Activated naive CD4-positive, alpha-beta T cell treated with anti-CD3 and anti-CD28 coated beads, Interleukin-2, amount 50 U/mL, for 24 hours (primary cell): ENCODE measurements at regions not wholly inside any gene's neighbourhood (a gene's known extent, or its start where the extent isn't known, plus 50 kb on each side); places are given as distances from the start of the nearest gene placed in this dataset.
"Not testable (repeated sequence)": the region's sequence is repeated elsewhere in the genome, so short reads cannot be mapped to it uniquely, and the experiment has no call there.

ENCODE experiments used
- H3K27ac Mint-ChIP-seq: one replicate; pipeline ENCODE4 v1.8.0; 2021; ENCODE audit warnings: mild to moderate bottlenecking, mixed read lengths
- H3K27me3 Mint-ChIP-seq: one replicate; pipeline ENCODE4 v1.8.0; 2021; ENCODE audit warnings: mixed read lengths
- H3K36me3 Mint-ChIP-seq: one replicate; pipeline ENCODE4 v1.8.0; 2021; ENCODE audit warnings: mixed read lengths
- H3K4me1 Mint-ChIP-seq: one replicate; pipeline ENCODE4 v1.8.0; 2021; ENCODE audit warnings: mixed read lengths
- H3K4me3 Mint-ChIP-seq: one replicate; pipeline ENCODE4 v1.8.0; 2021; ENCODE audit warnings: mild to moderate bottlenecking, mixed read lengths
- H3K9me3 Mint-ChIP-seq: one replicate; pipeline ENCODE4 v1.8.0; 2021; ENCODE audit warnings: mixed read lengths

- not testable (repeated sequence) for H3K27me3 Mint-ChIP-seq, H3K4me1 Mint-ChIP-seq, H3K27ac Mint-ChIP-seq, H3K4me3 Mint-ChIP-seq, H3K9me3 Mint-ChIP-seq, H3K36me3 Mint-ChIP-seq
These were observed 290.1 kb downstream of the ZNF716 start for GRCh38 chr7:57740126-57740525.

- no peak overlapping the region for H3K27ac Mint-ChIP-seq
- H3K36me3 Mint-ChIP-seq = no peaks in the 10 kb centered on the region
- H3K27me3 Mint-ChIP-seq = no peaks in the 10 kb centered on the region
- H3K9me3 Mint-ChIP-seq = peaks cover 5% of the 10 kb centered on the region
- no peak overlapping the region for H3K4me3 Mint-ChIP-seq
- no peaks in the 10 kb centered on the region for H3K4me1 Mint-ChIP-seq
These were observed 319.2 kb downstream of the ZNF716 start for GRCh38 chr7:57769131-57769530.

DNA sequence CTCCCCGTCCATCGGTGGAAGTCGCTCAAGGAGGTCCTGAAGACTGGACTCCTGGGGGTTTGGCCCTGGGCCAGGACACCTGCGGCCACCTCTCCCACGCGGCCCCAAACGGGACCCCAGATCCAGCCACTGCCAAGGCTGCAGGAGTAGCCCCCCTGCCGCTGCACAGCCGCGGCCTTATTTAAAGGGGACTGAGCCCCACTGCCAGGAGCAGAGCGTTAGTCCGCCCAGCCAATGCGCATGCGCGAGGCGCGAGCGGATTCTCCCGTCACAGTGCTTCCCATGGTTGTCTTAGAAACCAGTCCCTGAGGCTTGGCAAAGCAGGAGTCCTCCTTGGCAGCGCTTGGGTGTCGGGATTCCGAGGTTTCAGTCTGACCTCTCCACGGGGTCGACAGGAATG lies 320.0 kb downstream of the ZNF716 start:
- H3K27me3 Mint-ChIP-seq = no peaks in the 10 kb centered on the region
- H3K27ac Mint-ChIP-seq = no peak overlapping the region
- H3K36me3 Mint-ChIP-seq = peaks cover under 1% of the 10 kb centered on the region
- H3K4me1 Mint-ChIP-seq = no peaks in the 10 kb centered on the region
- peaks cover 5% of the 10 kb centered on the region for H3K9me3 Mint-ChIP-seq
- no peak overlapping the region for H3K4me3 Mint-ChIP-seq

DNA sequence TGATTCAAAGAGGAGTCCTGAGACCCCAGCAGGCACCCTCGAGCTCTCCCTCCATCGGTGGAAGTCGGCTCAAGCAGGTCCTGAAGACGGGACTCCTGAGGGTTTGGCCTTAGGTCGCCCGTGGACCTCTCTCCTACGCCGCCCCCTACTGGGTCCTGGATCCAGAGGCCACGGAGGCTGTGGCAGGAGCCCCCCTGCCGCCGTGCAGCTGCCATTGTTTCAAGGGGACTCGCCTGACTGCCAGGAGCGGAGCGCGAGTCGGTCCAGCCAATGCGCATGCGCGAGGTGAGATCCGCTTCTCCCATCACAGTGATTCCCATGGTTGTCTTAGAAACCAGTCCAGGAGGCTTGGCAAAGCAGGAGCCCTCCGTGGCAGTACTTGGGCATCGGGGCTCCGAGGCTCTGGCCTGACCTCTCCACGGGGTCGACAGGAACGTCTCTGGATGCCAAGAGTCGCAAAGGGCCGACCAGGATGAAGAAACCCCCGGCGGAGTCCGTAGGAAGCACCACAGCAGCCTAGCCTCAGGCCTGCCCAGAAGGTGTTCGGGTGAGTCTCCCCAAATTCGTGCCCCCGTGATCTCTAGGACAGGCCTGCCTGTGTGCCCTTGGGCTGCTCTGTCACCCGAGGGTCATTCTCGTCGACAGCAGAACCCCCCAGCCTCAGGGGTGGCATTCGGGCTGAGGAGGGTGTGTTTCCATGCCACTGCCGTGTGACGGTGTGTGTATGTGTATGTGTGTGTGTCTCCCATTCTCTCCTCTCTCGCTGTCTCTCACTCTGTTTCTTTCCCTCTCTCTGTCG lies 322.3 kb downstream of the ZNF716 start:
- Mint-ChIP-seq H3K9me3 (peaks cover 5% of the 10 kb centered on the region), H3K4me3 (no peak overlapping the region), H3K4me1 (no peaks in the 10 kb centered on the region), H3K27me3 (no peaks in the 10 kb centered on the region), H3K27ac (no peak overlapping the region), H3K36me3 (peaks cover 2% of the 10 kb centered on the region)

GRCh38 chr7:57774300-57774699 lies 324.3 kb downstream of the ZNF716 start:
- Mint-ChIP-seq H3K36me3 (peaks cover 2% of the 10 kb centered on the region), H3K9me3 (peaks cover 5% of the 10 kb centered on the region), H3K4me1 (no peaks in the 10 kb centered on the region), H3K27ac (no peak overlapping the region), H3K4me3 (no peak overlapping the region), H3K27me3 (no peaks in the 10 kb centered on the region)

GRCh38 chr7:57775396-57776088 lies 325.6 kb downstream of the ZNF716 start:
- Mint-ChIP-seq H3K4me1 (no peaks in the 10 kb centered on the region), H3K27me3 (no peaks in the 10 kb centered on the region), H3K27ac (no peak overlapping the region), H3K4me3 (no peak overlapping the region), H3K9me3 (peaks cover 5% of the 10 kb centered on the region), H3K36me3 (peaks cover 2% of the 10 kb centered on the region)

- H3K27me3 Mint-ChIP-seq, H3K36me3 Mint-ChIP-seq, H3K9me3 Mint-ChIP-seq: not testable (repeated sequence)
These were observed 326.3 kb downstream of the ZNF716 start for GRCh38 chr7:57776136-57776856.

GRCh38 chr7:57789130-57789529 lies 339.2 kb downstream of the ZNF716 start:
- no peaks in the 10 kb centered on the region for H3K36me3 Mint-ChIP-seq
- H3K4me1 Mint-ChIP-seq = no peaks in the 10 kb centered on the region
- peaks cover 7% of the 10 kb centered on the region for H3K9me3 Mint-ChIP-seq
- H3K27me3 Mint-ChIP-seq = peaks cover 1% of the 10 kb centered on the region
- no peak overlapping the region for H3K4me3 Mint-ChIP-seq
- no peak overlapping the region for H3K27ac Mint-ChIP-seq

More at GRCh38 chr7:57776136-57776856, 326.3 kb downstream of the ZNF716 start:
- H3K4me1 Mint-ChIP-seq, H3K27ac Mint-ChIP-seq, H3K4me3 Mint-ChIP-seq: not testable (repeated sequence)

- Mint-ChIP-seq H3K36me3 (peaks cover 6% of the 10 kb centered on the region), H3K4me1 (no peaks in the 10 kb centered on the region), H3K4me3 (no peak overlapping the region), H3K27ac (no peak overlapping the region), H3K27me3 (no peaks in the 10 kb centered on the region), H3K9me3 (peaks cover 10% of the 10 kb centered on the region)
These were observed 369.6 kb downstream of the ZNF716 start for GRCh38 chr7:57819491-57819981.

DNA sequence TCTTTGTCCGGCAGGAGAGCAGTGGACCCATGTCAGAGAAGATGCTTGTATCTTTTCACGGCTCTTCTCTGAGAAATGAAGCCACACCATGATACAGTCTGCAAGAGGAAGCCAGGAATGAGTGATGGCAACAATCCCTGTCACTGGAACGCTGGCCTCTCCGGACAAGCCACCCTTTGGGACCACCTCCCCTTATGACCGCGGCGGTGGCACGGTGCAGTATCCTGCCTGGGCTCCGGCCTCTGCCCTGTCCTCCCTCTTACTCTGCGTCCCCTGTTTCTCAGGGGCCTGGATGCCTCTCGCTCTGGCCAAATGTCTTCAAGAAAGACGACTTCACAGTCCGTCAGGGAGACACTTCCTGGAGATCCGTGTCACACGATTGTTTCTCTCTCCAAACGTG lies 370.5 kb downstream of the ZNF716 start:
- Mint-ChIP-seq H3K27ac (no peak overlapping the region), H3K4me3 (no peak overlapping the region), H3K27me3 (no peaks in the 10 kb centered on the region), H3K9me3 (peaks cover 10% of the 10 kb centered on the region), H3K36me3 (peaks cover 6% of the 10 kb centered on the region), H3K4me1 (no peaks in the 10 kb centered on the region)

GRCh38 chr7:57821438-57822382 lies 371.7 kb downstream of the ZNF716 start:
- Mint-ChIP-seq H3K27me3 (no peaks in the 10 kb centered on the region), H3K4me1 (no peaks in the 10 kb centered on the region), H3K9me3 (peaks cover 10% of the 10 kb centered on the region), H3K27ac (no peak overlapping the region), H3K4me3 (no peak overlapping the region), H3K36me3 (peaks cover 6% of the 10 kb centered on the region)

GRCh38 chr7:57826548-57826947 lies 376.6 kb downstream of the ZNF716 start:
- not testable (repeated sequence) for H3K27ac Mint-ChIP-seq, H3K4me1 Mint-ChIP-seq, H3K36me3 Mint-ChIP-seq, H3K4me3 Mint-ChIP-seq, H3K27me3 Mint-ChIP-seq
- H3K9me3 Mint-ChIP-seq = peaks cover 10% of the 10 kb centered on the region

DNA sequence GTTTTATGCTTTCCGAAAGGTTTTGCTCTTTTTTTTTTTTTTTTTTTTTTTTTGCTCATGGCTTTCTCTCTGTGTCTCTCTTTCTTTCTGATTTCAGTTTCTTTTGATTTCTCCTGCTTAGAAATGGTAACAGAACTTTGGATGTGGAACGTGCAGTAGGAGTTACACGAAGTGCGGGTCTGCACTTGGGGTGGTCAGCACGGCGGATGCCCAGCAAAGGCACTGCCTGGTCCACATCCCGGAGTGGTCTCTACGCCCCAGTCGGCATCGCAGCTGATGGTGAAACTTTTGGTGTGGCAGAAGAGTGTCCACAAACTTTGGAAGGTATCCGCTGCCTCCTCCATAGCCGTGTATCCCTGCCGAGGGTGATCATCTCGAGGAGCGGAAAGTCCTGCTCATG lies 385.2 kb downstream of the ZNF716 start:
- H3K27ac Mint-ChIP-seq, H3K27me3 Mint-ChIP-seq, H3K4me1 Mint-ChIP-seq, H3K36me3 Mint-ChIP-seq, H3K4me3 Mint-ChIP-seq, H3K9me3 Mint-ChIP-seq: not testable (repeated sequence)

DNA sequence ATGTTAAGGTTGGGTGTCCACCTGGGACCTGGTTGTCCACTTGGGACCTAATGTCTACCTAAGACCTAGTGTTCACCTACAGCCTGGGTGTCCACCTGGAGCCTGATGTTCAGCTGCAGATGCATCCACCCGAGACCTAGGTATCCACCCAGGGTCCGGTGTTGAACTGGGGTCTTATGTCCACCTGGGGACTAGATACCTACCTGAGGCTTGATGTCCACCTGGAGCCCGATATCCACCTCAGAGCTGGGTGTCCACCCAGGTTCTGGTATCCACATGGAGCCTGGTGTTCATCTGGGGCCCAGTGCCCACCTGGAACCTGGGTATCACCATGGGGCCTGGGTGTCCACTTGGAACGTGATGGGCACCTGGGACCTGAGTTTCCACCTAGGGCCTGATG lies 389.2 kb downstream of the ZNF716 start:
- H3K4me3 Mint-ChIP-seq, H3K9me3 Mint-ChIP-seq, H3K27ac Mint-ChIP-seq, H3K4me1 Mint-ChIP-seq, H3K27me3 Mint-ChIP-seq, H3K36me3 Mint-ChIP-seq: not testable (repeated sequence)
